OCI-LY1 (cell line): ENCODE measurements at regions not wholly inside any gene's neighbourhood (a gene's known extent, or its start where the extent isn't known, plus 50 kb on each side); places are given as distances from the start of the nearest gene placed in this dataset.
A peak's percentile ranks its signal among the peaks of the same experiment; 100 is the strongest.

ENCODE experiments used
- H2AFZ ChIP-seq: fragments of 200-600 bp; sonication (generic), shearing (Covaris generic); 2 replicates; pipeline ENCODE4 v1.6.0; 2014; ENCODE audit warnings: antibody characterized with exemption, mild to moderate bottlenecking, low read length
- H3F3A ChIP-seq: fragments of 200-600 bp; sonication (generic), shearing (Covaris generic); 2 replicates; pipeline ENCODE4 v1.6.0; 2014; ENCODE audit warnings: mild to moderate bottlenecking, antibody characterized with exemption, low read length, moderate library complexity; ENCODE audit not compliant: insufficient read depth
- H3K27ac ChIP-seq: fragments of 200-600 bp; sonication (generic); 2 replicates; pipeline ENCODE4 v1.5.1; 2014; ENCODE audit warnings: low read length, mixed run types, mild to moderate bottlenecking, low read depth; ENCODE audit not compliant: poor library complexity, severe bottlenecking
- H3K27me3 ChIP-seq: fragments of 200-600 bp; sonication (generic); 2 replicates; pipeline ENCODE4 v1.6.0; 2014; ENCODE audit warnings: antibody characterized with exemption, mild to moderate bottlenecking, low read length, moderate library complexity; ENCODE audit not compliant: insufficient read depth
- H3K36me3 ChIP-seq: fragments of 200-600 bp; sonication (generic); 2 replicates; pipeline ENCODE4 v1.6.1; 2014; ENCODE audit warnings: mild to moderate bottlenecking, antibody characterized with exemption, low read length, moderate library complexity, mixed read lengths; ENCODE audit not compliant: insufficient read depth
- H3K4me1 ChIP-seq: fragments of 200-600 bp; sonication (generic); 2 replicates; pipeline ENCODE4 v1.5.1; 2014; ENCODE audit warnings: mild to moderate bottlenecking, low read length, moderate library complexity; ENCODE audit not compliant: insufficient read depth, severe bottlenecking
- H3K4me2 ChIP-seq: fragments of 200-600 bp; sonication (generic), shearing (Covaris generic); 2 replicates; pipeline ENCODE4 v1.6.1; 2014; ENCODE audit warnings: low read length
- H3K4me3 ChIP-seq: fragments of 200-600 bp; sonication (generic); 2 replicates; pipeline ENCODE4 v1.5.1; 2014; ENCODE audit warnings: low read length, low read depth, mild to moderate bottlenecking, mixed read lengths; ENCODE audit not compliant: poor library complexity, severe bottlenecking
- H3K79me2 ChIP-seq: fragments of 200-600 bp; shearing (Covaris generic); 2 replicates; pipeline ENCODE4 v1.6.1; 2016; ENCODE audit warnings: mixed run types, low read length, mixed read lengths; ENCODE audit not compliant: insufficient read depth
- H3K9ac ChIP-seq: fragments of 200-600 bp; sonication (generic), shearing (Covaris generic); 2 replicates; pipeline ENCODE4 v1.6.1; 2014; ENCODE audit warnings: mild to moderate bottlenecking, low read length, mixed read lengths
- H3K9me2 ChIP-seq: fragments of 200-600 bp; sonication (generic), shearing (Covaris generic); 2 replicates; pipeline ENCODE4 v1.6.1; 2014; ENCODE audit warnings: low read depth, mild to moderate bottlenecking, low read length, mixed read lengths
- H3K9me3 ChIP-seq: fragments of 200-600 bp; shearing (Covaris generic); 2 replicates; pipeline ENCODE4 v1.6.1; 2014; ENCODE audit warnings: low read length, mixed read lengths
- H4K20me1 ChIP-seq: fragments of 200-600 bp; sonication (generic), shearing (Covaris generic); 2 replicates; pipeline ENCODE4 v1.6.0; 2016; ENCODE audit warnings: mild to moderate bottlenecking, low read length; ENCODE audit not compliant: insufficient read depth
- CTCF ChIP-seq: fragments of 200-600 bp; sonication (generic), shearing (Covaris generic); IDR thresholded peaks from 2 replicates; pipeline ENCODE4 v1.5.1; 2017; ENCODE audit warnings: mild to moderate bottlenecking, antibody characterized with exemption, low read length, moderate library complexity, mixed read lengths
- EZH2 ChIP-seq: fragments of 200-600 bp; sonication (generic), shearing (Covaris generic); IDR thresholded peaks from 2 replicates; pipeline ENCODE4 v1.8.0; 2017; ENCODE audit warnings: borderline replicate concordance, mixed run types, mild to moderate bottlenecking, antibody characterized with exemption, low read length, moderate library complexity, mixed read lengths

GRCh38 chr9:82761027-82761426, 301.9 kb downstream of the RASEF start:
- no peaks in the 10 kb centered on the region for H3K9me3 ChIP-seq
- no peak overlapping the region for H3K4me2 ChIP-seq
- no peaks in the 10 kb centered on the region for H3K27me3 ChIP-seq
- no peaks in the 10 kb centered on the region for H4K20me1 ChIP-seq
- H3K4me1 ChIP-seq, result no peaks in the 10 kb centered on the region
- H3K9me2 ChIP-seq, result no peaks in the 10 kb centered on the region
- no peak overlapping the region for H3K9ac ChIP-seq
- no peak overlapping the region for H2AFZ ChIP-seq
- no peak for TF ChIP-seq EZH2
- TF ChIP-seq CTCF, result no peak
- no peaks in the 10 kb centered on the region for H3F3A ChIP-seq
- H3K79me2 ChIP-seq, result no peaks in the 10 kb centered on the region
- H3K4me3 ChIP-seq, result no peak overlapping the region
- H3K27ac ChIP-seq, result no peak overlapping the region
- no peaks in the 10 kb centered on the region for H3K36me3 ChIP-seq

DNA sequence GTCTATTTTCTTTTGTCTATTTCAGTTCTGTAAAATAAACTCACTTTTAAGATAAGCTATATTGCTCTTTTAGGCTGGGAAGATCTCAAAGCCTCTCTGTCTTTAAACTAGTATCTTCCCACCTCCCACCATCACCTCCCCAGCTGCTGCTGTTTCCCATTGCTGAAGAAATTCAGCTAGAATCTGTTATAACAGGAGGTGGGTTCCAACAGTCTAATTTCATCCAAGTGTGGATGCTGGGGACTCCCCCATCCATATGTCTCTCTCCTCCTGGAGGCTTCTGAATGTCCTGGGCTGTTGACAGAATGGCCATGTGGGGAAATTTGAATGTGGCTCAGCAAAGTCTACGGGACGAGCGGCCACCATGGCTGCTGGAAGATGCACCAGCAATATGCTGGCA, 301.0 kb downstream of the RASEF start:
- H3K36me3 ChIP-seq, result no peaks in the 10 kb centered on the region
- H3K9me2 ChIP-seq, result no peaks in the 10 kb centered on the region
- H3K27ac ChIP-seq, result no peak overlapping the region
- no peak overlapping the region for H3K4me2 ChIP-seq
- no peaks in the 10 kb centered on the region for H3F3A ChIP-seq
- H3K4me1 ChIP-seq, result no peaks in the 10 kb centered on the region
- no peaks in the 10 kb centered on the region for H3K9me3 ChIP-seq
- H3K27me3 ChIP-seq, result no peaks in the 10 kb centered on the region
- H3K79me2 ChIP-seq, result no peaks in the 10 kb centered on the region
- no peak overlapping the region for H3K4me3 ChIP-seq
- no peaks in the 10 kb centered on the region for H4K20me1 ChIP-seq
- TF ChIP-seq EZH2 (no peak), CTCF (no peak)
- no peak overlapping the region for H2AFZ ChIP-seq
- H3K9ac ChIP-seq, result no peak overlapping the region

GRCh38 chr9:82763656-82764055, 299.3 kb downstream of the RASEF start:
- Histone ChIP-seq H3K9me3 (no peaks in the 10 kb centered on the region), H3F3A (no peaks in the 10 kb centered on the region), H3K4me1 (no peaks in the 10 kb centered on the region), H3K4me3 (no peak overlapping the region), H3K79me2 (no peaks in the 10 kb centered on the region), H3K4me2 (no peak overlapping the region), H2AFZ (no peak overlapping the region), H3K9ac (no peak overlapping the region), H3K9me2 (no peaks in the 10 kb centered on the region), H3K36me3 (no peaks in the 10 kb centered on the region), H3K27me3 (no peaks in the 10 kb centered on the region), H3K27ac (no peak overlapping the region), H4K20me1 (no peaks in the 10 kb centered on the region)
- TF ChIP-seq CTCF (peak; percentile 38; the same call in 1 of the 2 replicates), EZH2 (no peak)
